ENCODE measurements at regions not wholly inside any gene's neighbourhood (a gene's known extent, or its start where the extent isn't known, plus 50 kb on each side); places are given as distances from the start of the nearest gene placed in this dataset.

DNA sequence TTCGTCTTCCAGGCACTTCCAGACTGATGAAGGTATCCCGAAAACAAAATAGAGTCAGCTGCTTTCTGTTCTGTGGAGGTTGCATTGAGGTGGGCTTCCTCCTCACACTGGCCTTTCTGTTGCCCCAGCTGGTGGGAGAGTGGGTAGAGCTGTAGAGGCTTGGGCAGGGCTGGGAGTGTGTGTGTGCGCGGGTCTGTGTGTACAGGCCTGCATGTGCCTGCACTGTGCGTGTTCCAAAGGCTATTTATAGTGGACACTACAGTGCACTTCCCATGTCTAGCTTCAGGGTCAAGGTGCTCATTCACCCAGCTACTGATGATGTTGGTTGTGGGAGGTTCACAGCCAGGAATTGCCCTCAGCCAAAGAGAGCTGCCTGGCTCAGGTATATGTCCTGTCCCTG is 260.1 kb upstream of the HABP2 start:
- no peak for DNase-seq

- DNase-seq: no peak
These were observed 259.7 kb upstream of the HABP2 start for GRCh38 chr10:113293167-113293566.

DNA sequence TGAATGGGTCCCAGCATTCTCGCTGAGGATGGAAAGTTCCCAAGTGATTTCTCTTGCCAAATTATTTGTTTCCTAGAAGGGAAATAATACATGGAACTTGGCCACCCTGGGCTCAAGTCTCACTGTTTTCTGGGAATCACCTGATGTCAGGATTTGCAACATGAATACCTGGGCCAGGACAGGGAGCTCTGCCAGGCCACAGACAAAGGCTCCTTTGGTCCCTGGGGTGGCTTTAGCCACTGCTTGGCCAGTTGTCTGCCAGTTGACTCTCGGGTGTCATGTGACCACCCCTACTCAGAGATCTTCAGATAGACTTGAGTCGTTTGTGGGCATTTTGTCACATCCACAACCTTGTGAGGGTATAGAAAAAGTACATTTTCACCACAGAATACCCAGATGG is 258.0 kb upstream of the HABP2 start:
- no peak for DNase-seq

DNA sequence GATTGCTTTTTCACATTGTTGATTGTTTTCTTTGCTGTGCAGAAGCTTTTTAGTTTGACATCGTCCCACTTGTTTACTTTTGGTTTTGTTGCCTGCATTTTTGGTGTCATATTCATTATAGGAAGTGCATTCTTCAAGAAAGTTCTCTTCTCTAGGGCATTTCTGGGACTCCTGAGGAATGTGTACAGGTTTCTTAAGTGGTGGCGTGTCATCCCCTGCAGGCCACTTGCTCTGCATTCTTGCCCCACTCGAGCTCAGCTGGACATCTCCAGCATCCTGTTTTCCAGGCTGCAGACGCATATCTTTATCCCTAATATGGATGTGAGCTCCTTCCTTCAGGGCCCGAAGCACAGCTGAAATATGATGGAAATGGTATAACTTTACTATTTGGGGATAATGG is 255.6 kb upstream of the HABP2 start:
- DNase-seq: no peak

GRCh38 chr10:113298616-113299015 is 254.2 kb upstream of the HABP2 start:
- DNase-seq: no peak

DNA sequence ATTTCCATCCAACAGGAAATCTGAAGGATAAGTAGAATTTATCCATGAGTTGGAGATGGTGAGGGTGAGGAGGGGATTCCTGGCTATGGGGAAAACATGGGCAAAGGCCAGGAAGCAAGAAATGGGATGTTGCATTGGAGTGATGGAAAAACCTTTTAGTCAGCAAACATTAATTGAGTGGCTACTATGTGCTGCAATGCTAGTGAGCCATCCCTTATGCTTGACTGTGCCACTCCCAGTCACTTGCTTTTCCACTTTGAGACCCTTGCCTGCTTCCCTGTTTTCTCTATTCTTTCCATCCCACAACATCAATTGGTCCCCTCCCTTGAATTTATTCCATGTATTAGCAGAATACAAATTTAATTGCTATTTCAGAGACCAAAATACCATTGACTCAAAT is 252.7 kb upstream of the HABP2 start:
- DNase-seq: no peak

DNA sequence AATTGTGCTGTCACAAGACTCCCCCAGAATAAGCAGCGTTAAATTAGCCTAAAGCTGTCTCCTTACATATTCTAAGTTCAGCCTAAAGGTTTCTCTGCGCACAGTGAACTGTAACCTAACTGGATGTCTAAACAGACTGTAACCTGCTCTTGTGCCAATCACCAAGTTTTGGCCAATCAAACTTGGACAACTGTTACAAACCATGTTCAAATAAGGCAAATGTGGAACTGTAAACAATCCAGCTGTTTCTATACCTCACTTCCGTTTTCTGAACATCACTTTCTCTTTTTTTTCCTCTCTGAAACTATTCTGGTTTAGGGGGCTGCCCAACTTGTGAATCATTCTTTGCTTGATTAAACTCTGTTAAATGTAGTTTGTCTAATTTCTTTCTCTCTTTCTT is 252.2 kb upstream of the HABP2 start:
- DNase-seq: no peak

GRCh38 chr10:113301342-113301984 is 251.4 kb upstream of the HABP2 start:
- no peak for DNase-seq

DNA sequence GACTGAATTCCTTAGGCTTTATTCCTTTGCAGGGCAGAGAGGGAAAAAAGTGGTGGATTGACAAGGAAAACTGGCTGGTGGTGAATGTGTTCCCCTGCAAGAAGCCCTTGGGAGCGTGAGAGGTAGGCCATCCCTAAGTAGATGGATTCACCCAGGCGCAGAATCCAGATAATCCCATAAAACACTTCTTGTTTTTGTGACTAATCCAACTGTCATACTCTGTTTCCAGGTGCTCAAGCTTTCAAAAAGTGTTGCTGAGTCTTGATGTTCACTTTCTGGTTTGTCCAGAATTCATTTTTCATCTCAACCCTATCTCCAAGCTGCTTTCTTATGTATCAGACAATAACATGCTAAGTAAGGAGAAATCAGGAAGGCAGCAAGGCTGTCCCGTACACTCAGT is 250.8 kb upstream of the HABP2 start:
- no peak for DNase-seq

DNA sequence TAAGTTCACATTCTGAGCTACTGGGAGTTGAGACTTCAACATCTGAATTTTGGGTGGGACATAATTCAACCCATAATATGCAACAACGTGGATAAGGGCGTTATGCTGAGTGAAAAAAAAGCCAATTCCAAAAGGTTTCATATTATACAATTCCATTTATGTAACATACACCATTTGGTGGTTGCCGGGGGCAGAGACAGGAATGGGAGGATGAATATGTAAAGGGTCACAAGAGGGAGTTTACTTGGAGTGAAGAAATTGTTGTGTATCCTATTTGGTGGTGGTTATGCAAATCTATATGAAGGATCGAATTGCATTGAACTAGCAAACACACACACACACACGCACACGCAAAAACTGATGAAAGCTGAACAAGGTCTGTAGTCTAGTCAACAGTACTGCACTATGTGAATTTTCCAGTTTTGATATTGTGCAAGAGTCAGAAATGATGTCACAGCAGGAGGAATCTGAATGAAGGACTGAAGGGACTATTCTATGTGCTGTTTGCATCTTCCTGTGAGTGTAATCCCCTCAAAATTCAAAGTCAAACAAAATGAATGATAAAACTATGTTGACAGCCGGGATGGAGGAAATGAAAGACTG is 249.2 kb upstream of the HABP2 start:
- no peak for DNase-seq

DNA sequence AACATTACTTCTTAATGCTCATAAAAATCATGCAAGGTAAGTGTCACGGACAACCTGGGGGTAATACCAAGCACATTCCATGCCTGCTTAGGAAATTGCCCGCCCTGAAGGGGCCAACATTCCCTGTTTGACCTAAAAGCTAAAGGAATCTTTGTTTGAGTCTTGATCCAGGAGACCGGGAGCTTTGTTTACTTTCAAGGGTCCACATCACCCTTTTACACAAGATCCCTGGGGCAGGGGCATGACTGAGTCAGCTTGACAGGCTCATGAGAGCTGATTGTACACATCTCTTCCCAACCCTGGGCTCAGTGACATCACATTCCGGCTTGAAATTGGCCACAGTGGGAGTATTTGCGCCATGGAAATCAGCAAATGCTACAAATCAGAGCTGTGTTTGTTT is 248.1 kb upstream of the HABP2 start:
- no peak for DNase-seq

DNA sequence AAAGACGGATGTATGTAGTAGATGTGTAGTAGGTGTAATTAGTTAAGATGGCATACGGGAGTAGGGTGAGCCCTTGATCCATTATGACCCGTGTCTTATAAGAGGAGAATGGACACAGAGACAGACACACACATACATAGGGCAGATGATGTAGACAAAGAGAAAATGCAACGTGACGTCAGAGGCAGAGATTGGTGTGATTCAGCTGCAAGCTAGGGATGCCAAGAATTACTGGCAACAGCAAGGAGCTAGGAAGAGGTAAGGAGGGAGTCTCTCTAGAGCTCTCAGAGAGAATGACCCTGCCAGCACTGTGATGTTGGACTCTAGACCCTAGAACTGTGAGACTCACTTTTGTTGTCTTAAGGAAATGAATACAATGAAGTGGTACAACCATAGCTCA is 247.0 kb upstream of the HABP2 start:
- DNase-seq: no peak

DNA sequence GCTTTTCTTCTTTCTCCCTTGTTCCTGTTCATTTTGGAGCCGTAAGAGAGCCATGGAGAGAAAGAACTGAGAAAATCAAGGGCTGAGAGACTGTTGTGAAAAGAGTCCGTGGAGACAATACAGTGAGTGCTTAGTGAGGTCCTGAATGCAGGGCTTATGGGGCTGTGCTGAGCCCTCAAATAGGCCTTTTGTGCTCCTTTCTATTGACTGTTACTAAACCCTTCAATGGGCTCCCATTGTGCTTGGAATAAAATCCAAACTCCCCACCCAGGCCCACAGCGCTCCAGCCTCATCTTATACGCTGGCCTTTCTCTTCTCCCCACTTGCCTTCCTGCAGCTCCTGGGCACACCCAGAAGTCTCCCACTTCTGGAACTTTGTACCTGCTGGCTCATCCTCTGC is 243.1 kb upstream of the HABP2 start:
- DNase-seq: no peak

GRCh38 chr10:113310347-113310746 is 242.5 kb upstream of the HABP2 start:
- no peak for DNase-seq

DNA sequence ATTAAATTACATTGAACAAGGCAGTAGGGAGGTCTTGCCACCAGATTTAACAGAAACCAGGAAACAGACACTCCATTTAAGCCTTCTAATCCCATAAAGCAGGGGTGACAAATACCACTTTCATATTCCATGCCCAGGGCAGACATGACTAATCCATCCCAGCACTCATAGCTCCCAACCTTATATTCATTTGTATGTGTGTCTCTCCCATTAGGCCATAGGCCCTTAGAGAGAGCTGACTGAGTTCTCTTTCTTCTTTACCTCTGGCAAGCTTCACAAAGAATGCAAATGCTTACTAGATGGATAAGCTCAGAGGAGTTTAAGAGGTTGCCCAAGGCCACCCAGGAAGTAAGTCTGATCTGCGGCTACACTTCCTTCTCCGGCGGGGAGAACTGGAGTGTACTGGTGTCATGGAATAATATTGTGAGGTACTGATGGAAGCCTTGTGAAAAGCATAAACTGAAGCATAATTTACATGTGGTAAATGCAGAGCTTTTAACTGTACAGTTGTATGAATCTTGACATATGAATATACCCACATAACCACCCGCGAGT is 239.7 kb upstream of the HABP2 start:
- no peak for DNase-seq

GRCh38 chr10:113313722-113314121 is 239.1 kb upstream of the HABP2 start:
- no peak for DNase-seq

DNA sequence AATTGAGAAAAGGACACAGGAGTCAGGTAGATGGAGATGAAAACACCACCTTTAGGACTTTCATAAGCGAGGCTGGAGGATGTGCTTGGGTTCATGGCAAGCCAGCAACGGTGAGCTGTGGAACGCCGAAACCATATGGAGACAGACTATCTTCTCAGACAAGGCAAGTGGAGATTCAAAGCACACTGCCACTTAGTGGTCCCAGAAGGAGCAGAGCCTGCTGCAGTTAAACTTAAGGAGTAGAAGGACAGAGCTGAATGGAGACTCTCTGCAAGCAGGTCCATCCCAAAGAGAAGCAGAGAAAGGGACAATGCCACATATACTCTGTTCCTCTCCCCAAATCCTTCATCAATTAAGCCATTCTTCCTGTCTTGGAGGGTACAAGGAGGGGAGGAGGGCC is 236.3 kb upstream of the HABP2 start:
- DNase-seq: no peak

- DNase-seq: no peak
These were observed 235.4 kb upstream of the HABP2 start for GRCh38 chr10:113317489-113317888.

- no peak for DNase-seq
These were observed 233.4 kb upstream of the HABP2 start for GRCh38 chr10:113319479-113319878.

DNA sequence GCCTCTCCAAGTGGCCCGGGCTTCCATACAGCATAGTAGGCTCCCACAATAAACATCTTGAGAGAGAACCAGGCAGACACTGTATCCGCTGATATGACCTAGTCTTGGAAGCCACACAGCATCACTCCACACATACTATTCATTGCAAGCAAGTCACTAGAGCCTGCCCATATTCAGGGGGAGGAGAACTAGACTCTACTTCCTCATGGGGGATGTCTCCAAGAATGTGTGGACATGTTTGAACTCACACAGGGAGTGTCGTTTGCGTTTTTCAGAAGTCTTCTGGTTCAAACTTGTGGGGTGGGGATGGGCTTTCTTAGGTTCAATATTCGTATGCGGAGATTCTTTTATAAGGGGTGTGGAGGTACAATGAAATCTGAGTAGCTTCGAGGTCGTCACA is 232.6 kb upstream of the HABP2 start:
- no peak for DNase-seq

- no peak for DNase-seq
These were observed 231.9 kb upstream of the HABP2 start for GRCh38 chr10:113320987-113321386.

DNA sequence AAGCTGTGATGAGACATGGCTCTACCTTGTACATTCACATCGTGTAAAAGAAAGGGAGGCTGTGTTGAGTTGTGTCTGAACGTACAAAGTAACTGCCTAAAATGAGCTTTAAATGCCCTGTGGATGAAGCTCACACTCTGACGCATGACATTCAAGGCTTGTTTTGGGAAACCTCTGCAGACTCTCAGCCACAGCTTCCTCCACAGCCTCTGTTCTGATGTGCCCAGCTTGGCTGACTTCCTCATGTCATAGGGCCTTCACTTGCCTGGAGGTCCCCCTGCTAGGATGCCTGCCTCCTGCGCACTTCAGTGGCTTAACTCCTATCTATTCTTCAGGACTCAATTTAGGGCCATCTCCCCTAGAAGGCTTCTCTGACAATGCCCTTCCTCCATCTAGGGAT is 230.0 kb upstream of the HABP2 start:
- DNase-seq: no peak

DNA sequence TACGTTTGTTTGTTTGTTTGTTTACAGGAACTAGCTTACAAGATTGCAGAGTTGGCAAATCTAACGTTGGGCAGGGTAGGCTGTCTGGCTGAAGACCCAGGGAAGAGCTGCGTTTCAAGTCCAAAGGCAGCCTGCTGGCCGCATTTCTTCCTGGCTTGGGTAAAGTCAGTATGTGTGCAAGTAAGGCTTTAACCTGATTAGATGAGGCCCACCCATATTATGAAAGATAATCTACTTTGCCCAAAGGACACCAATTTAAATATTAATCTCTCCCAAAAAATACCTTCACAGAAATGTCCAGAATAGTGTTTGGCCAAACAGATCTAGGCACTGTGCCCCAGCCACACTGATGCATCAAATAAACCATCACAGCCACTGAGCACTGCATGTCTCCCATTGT is 228.9 kb upstream of the HABP2 start:
- DNase-seq: no peak

DNA sequence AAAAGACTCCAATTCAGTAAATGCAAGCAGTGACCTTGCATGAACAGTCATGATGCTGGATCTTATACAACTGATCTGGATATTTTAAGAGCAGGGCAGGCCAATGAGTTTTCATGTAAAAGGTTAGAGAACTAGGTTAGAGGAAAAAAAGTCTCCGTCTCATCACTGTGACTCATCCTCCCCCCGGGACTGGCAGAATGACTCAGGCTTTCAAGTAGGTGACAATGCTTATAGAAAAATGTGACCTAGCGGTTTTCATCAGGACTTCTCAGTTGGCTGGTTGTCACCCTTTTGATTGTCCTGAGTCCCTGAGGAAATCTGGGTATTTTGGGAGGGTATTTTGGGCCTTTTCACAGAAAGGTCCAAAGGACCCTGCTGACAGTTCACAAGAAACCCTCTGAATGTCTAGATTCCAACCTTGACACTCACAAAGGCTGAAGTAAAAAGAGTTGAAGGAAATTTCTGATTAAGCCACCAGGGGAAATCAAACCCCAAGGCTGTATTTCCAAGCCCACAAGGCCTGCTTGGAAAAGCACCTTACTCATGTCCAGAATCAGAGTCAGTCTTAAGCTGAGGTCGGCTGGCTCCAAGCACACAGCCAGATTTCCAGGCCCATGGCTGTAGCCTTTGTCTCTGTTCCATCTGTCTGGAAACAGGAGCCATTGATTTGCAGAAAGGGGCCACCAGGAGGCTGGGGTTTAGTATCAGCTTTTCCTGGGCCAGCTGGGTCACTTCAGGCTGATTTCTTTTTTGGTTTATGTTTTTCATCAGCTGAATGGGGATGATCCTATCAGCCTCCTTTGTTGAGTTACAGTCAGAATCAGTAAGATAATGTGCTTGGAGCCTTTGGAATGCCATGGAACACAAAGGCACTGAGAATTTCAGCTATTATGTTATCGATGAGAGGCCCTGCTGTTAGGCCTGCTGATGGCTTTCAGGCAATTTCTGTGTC is 226.4 kb upstream of the HABP2 start:
- DNase-seq: no peak
